ENCODE measurements at regions not wholly inside any gene's neighbourhood (a gene's known extent, or its start where the extent isn't known, plus 50 kb on each side); places are given as distances from the start of the nearest gene placed in this dataset.
"Not testable (repeated sequence)": the region's sequence is repeated elsewhere in the genome, so short reads cannot be mapped to it uniquely, and the experiment has no call there.

DNA sequence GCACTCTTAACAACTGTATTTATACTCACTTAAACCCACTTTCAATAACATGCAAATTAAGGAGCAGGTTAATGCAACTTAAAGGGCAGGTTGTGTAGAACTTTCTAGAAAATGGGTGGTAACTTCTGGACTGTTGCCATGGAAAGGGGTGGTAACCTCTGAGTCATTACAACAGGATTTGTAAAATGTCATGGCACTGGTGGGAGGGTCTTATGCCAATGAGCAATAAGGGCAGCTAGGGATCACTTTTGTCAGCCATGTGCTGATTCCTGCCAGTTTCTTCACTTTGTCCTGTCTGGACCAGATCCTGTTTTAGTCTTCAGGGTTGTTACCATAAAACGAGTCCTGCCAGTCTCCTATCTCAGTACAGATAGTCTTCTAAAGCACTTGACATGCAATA is 560.5 kb upstream of the PTCHD4 start:
- no peak for ATAC-seq
- POLR2A ChIA-PET: no interaction called here
- Mint-ChIP-seq H3K27ac (no peak overlapping the region), H3K9me3 (ENCODE audit: low read depth) (no peaks in the 10 kb centered on the region), H3K4me3 (no peak overlapping the region), H3K4me1 (no peaks in the 10 kb centered on the region), H3K36me3 (ENCODE audit: low read depth) (no peaks in the 10 kb centered on the region), H3K27me3 (no peaks in the 10 kb centered on the region)
- intact Hi-C loops (cut with DNase I, micrococcal nuclease): no loop called here
- CTCF ChIA-PET: no interaction called here
- no peak for DNase-seq

DNA sequence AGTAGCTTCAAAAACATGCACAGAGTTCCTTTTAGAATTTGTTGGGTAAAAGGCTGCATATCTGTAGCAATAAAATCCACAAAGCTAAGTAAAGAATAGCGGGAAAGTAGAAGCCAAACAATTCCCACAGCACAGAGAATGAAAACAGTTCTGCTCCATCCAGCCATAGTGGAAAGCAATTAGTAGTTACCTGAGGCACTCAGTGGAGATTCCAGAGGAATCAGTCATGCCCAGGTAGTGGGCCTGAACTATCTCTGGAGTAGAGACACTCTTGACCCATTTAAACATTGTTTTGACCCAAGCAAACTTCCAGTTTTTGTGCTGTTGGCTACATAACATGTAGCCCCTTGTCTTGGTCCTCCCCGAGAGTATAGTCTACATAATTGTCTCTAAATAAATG is 559.5 kb upstream of the PTCHD4 start:
- no peaks in the 10 kb centered on the region for H3K9me3 Mint-ChIP-seq (ENCODE audit: low read depth)
- DNase-seq: no peak
- ChIA-PET POLR2A (no interaction called here), CTCF (no interaction called here)
- no peaks in the 10 kb centered on the region for H3K4me1 Mint-ChIP-seq
- intact Hi-C loops (cut with DNase I, micrococcal nuclease): no loop called here
- no peak overlapping the region for H3K4me3 Mint-ChIP-seq
- H3K27me3 Mint-ChIP-seq: no peaks in the 10 kb centered on the region
- H3K27ac Mint-ChIP-seq: no peak overlapping the region
- ATAC-seq: no peak
- no peaks in the 10 kb centered on the region for H3K36me3 Mint-ChIP-seq (ENCODE audit: low read depth)

DNA sequence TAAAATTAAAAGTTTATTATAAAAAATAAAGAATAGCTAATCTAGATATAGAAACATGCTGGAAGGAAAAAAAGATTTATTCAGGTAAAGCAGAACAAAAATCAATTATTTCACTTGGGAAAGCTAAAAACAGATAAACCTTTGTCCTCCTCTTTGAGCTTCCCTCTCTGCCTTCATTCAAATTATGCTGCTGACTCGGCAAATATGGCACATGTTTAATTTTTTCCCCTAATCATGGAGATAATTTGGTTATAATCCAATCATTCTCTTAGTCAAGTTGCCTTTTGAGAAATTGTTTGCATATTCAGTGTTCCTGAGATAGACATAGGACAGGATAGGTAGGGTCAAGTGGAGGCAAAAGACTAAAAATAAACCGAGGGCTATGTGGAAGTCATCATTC is 556.8 kb upstream of the PTCHD4 start:
- intact Hi-C loops (cut with DNase I, micrococcal nuclease): no loop called here
- DNase-seq (no peak), ATAC-seq (no peak)
- ChIA-PET POLR2A (no interaction called here), CTCF (no interaction called here)
- no peak overlapping the region for H3K27ac Mint-ChIP-seq
- H3K9me3 Mint-ChIP-seq (ENCODE audit: low read depth): no peaks in the 10 kb centered on the region
- H3K27me3 Mint-ChIP-seq: no peaks in the 10 kb centered on the region
- no peak overlapping the region for H3K4me3 Mint-ChIP-seq
- H3K36me3 Mint-ChIP-seq (ENCODE audit: low read depth): no peaks in the 10 kb centered on the region
- H3K4me1 Mint-ChIP-seq: no peaks in the 10 kb centered on the region

DNA sequence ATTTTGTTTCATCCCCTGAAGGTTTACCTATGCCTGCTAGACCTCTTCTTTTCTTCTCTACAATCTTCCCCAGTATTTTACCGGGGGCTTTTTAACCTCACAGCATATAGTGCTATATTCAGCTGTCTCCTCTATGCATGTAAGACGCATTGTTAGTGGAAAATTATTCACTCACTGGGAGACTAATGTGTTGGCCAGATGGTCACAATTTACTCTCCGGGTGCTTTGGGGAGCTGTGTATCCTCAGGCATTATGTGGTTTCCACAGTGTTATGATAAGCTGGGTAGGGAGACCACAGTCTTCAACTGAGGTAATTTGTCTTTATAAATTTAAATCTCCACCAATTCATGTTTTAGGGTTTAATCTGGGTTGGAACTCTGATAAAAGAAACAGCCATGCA is 553.8 kb upstream of the PTCHD4 start:
- ATAC-seq (no peak), DNase-seq (no peak)
- Mint-ChIP-seq H3K9me3 (ENCODE audit: low read depth) (no peaks in the 10 kb centered on the region), H3K27me3 (no peaks in the 10 kb centered on the region), H3K4me1 (no peaks in the 10 kb centered on the region), H3K36me3 (ENCODE audit: low read depth) (no peaks in the 10 kb centered on the region), H3K4me3 (no peak overlapping the region), H3K27ac (no peak overlapping the region)
- intact Hi-C loops (cut with DNase I, micrococcal nuclease): no loop called here
- ChIA-PET POLR2A (no interaction called here), CTCF (no interaction called here)

DNA sequence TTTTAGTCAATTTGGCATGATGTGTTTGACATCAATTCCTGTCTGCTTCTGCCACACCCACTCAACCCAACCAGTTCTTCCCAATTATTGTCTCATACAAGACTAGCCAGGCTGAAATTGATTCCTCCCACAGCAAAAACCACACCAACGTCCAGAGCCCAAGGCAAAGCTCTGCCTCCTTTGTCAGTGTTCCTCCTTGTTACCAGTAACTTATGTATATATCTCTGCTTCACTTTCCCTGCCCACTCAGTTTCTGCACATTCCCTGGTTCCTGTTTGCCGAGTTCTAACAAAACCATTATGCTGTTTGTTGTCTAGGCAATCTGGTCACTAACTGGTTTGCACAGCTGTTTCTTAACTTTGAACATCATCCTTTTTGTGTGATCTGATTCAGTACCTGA is 547.9 kb upstream of the PTCHD4 start:
- Mint-ChIP-seq H3K4me1 (no peaks in the 10 kb centered on the region), H3K27me3 (no peaks in the 10 kb centered on the region), H3K4me3 (no peak overlapping the region), H3K9me3 (ENCODE audit: low read depth) (peaks cover 4% of the 10 kb centered on the region), H3K27ac (no peak overlapping the region), H3K36me3 (ENCODE audit: low read depth) (no peaks in the 10 kb centered on the region)
- DNase-seq (no peak), ATAC-seq (no peak)
- POLR2A ChIA-PET: no interaction called here
- CTCF ChIA-PET: no interaction called here
- intact Hi-C loops (cut with DNase I, micrococcal nuclease): no loop called here

DNA sequence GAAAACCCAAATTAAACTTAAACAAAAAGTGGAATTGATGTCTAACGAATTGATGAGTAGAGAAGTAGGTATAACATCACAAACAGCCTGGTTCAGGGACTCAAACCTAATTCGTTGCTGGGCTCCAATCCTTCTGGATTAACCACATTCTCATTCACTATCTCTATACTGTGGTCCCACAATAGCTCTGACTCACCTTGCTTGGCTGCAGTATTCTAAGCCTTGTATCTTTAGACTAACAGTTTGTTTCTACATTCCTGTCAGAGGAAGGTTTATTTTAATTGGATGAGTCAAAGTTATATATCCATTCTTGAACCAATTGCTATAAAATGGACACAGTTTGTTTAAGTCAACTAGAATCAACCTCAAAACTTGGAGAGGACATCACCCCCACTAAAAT is 530.5 kb upstream of the PTCHD4 start:
- DNase-seq (no peak), ATAC-seq (no peak)
- Mint-ChIP-seq H3K36me3 (ENCODE audit: low read depth) (no peaks in the 10 kb centered on the region), H3K9me3 (ENCODE audit: low read depth) (peaks cover 13% of the 10 kb centered on the region), H3K27me3 (no peaks in the 10 kb centered on the region), H3K27ac (no peak overlapping the region), H3K4me3 (no peak overlapping the region), H3K4me1 (no peaks in the 10 kb centered on the region)
- ChIA-PET POLR2A (no interaction called here), CTCF (no interaction called here)
- intact Hi-C loops (cut with DNase I, micrococcal nuclease): no loop called here

DNA sequence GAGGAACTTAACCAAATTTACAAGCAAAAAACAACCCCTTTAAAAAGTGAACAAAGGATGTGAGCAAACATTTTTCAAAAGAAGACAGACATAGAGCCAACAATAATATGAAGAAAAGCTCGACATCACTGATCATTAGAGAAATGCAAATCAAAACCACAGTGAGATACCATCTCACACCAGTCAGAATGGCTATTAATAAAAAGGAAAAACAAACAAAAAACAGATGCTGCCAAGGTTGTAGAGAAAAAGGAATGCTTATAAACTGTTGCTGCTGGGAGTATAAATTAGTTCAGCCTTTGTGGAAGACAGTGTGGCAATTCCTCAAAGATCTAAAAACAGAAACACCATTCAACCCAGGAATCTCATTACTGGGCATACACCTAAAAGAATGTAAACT is 527.8 kb upstream of the PTCHD4 start:
- H3K27ac Mint-ChIP-seq: not testable (repeated sequence)

DNA sequence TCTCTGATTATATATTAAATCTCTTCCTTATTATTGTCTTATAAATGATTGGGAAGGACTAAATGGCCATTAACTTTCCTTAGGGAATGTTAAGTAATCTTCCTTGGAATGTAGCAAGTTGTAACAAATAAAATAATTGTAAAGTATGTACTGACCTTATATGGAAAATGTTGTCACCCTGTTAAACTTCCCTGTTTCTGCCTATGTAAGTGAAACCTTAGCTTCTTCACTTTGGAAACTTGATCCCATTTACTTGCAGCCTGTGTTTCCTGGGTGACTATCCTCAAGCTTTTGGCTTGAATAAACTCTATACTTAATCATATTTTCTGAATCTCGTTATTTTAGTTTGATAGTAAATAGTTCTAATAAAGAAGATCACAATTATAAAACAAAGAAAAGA is 519.5 kb upstream of the PTCHD4 start:
- intact Hi-C loops (cut with DNase I, micrococcal nuclease): no loop called here
- Mint-ChIP-seq H3K27me3 (no peaks in the 10 kb centered on the region), H3K4me3 (no peak overlapping the region), H3K4me1 (no peaks in the 10 kb centered on the region), H3K27ac (no peak overlapping the region), H3K9me3 (ENCODE audit: low read depth) (no peaks in the 10 kb centered on the region), H3K36me3 (ENCODE audit: low read depth) (no peaks in the 10 kb centered on the region)
- ATAC-seq (no peak), DNase-seq (no peak)
- ChIA-PET POLR2A (no interaction called here), CTCF (no interaction called here)

More for the DNA sequence above, 527.8 kb upstream of the PTCHD4 start:
- ATAC-seq; DNase-seq; POLR2A ChIA-PET; H3K4me3 Mint-ChIP-seq; H3K4me1 Mint-ChIP-seq; intact Hi-C loops (cut with DNase I, micrococcal nuclease); CTCF ChIA-PET; H3K27me3 Mint-ChIP-seq; H3K36me3 Mint-ChIP-seq (ENCODE audit: low read depth): not testable (repeated sequence)
- H3K9me3 Mint-ChIP-seq (ENCODE audit: low read depth): peaks cover 13% of the 10 kb centered on the region

DNA sequence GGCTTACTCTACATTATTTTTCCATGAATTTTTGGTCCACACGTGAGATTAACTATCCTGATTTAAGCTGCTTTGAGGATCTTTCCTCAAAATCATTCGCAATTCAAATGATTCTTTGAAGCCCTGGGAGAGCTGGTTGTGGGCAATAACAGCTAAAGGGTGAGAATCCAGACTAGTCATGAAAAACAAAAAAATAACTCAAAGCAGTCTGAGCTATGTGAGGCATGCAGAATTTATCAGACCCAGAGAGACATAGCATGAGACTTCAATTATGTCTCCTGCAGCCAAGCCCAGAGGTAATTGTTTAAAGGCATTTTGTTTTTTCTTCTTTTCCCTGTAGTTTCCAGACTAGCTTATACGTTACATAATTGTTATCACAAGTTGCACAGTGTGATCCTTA is 517.3 kb upstream of the PTCHD4 start:
- H3K9me3 Mint-ChIP-seq (ENCODE audit: low read depth): peaks cover 3% of the 10 kb centered on the region
- H3K27me3 Mint-ChIP-seq: no peaks in the 10 kb centered on the region
- no peak overlapping the region for H3K27ac Mint-ChIP-seq
- DNase-seq: no peak
- H3K36me3 Mint-ChIP-seq (ENCODE audit: low read depth): no peaks in the 10 kb centered on the region
- POLR2A ChIA-PET: no interaction called here
- CTCF ChIA-PET: no interaction called here
- ATAC-seq: no peak
- H3K4me1 Mint-ChIP-seq: no peaks in the 10 kb centered on the region
- H3K4me3 Mint-ChIP-seq: no peak overlapping the region
- intact Hi-C loops (cut with DNase I, micrococcal nuclease): no loop called here

DNA sequence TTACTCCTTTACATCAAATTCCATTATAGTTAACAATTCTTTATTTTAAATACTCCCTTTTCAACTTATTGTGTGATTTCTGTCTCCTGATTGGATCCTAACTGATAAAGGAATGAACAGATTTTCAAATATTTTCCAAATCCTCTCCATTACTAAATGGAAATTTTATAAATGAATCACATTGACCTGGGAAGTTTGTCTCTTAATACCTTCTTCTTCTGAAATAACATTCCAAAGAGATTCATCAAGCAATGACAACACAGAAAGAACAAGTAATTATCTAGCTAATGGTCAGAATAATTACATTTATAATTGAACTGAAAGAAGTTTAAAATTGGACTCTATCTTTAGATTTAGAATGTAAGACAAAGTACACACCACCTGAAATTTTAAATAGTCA is 515.4 kb upstream of the PTCHD4 start:
- Mint-ChIP-seq H3K9me3 (ENCODE audit: low read depth) (peaks cover 3% of the 10 kb centered on the region), H3K27ac (no peak overlapping the region), H3K4me3 (no peak overlapping the region), H3K27me3 (no peaks in the 10 kb centered on the region), H3K4me1 (no peaks in the 10 kb centered on the region), H3K36me3 (ENCODE audit: low read depth) (no peaks in the 10 kb centered on the region)
- ATAC-seq (no peak), DNase-seq (no peak)
- intact Hi-C loops (cut with DNase I, micrococcal nuclease): no loop called here
- POLR2A ChIA-PET: no interaction called here
- CTCF ChIA-PET: no interaction called here

DNA sequence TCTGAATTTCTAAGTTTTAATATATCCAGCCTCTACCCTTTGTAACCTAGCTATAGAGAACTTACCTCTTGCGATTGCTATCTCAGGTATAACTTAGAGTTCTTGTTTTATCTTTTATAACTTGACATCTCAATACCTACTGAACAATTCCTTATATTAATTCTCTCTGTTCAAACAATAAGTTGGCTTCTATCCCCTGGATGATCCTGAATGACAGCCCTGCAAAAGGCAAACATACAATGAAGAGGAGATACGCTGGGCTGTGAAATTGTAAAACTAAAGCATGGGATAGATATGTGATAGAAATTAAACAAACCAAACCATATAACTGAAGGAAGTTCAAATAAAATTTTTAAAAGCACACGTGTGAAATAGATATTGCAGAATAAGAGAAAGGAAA is 513.6 kb upstream of the PTCHD4 start:
- peaks cover 3% of the 10 kb centered on the region for H3K9me3 Mint-ChIP-seq (ENCODE audit: low read depth)
- CTCF ChIA-PET: no interaction called here
- no peak for DNase-seq
- intact Hi-C loops (cut with DNase I, micrococcal nuclease): no loop called here
- H3K27me3 Mint-ChIP-seq: no peaks in the 10 kb centered on the region
- H3K27ac Mint-ChIP-seq: no peak overlapping the region
- POLR2A ChIA-PET: no interaction called here
- no peaks in the 10 kb centered on the region for H3K4me1 Mint-ChIP-seq
- H3K4me3 Mint-ChIP-seq: no peak overlapping the region
- H3K36me3 Mint-ChIP-seq (ENCODE audit: low read depth): no peaks in the 10 kb centered on the region
- ATAC-seq: no peak

DNA sequence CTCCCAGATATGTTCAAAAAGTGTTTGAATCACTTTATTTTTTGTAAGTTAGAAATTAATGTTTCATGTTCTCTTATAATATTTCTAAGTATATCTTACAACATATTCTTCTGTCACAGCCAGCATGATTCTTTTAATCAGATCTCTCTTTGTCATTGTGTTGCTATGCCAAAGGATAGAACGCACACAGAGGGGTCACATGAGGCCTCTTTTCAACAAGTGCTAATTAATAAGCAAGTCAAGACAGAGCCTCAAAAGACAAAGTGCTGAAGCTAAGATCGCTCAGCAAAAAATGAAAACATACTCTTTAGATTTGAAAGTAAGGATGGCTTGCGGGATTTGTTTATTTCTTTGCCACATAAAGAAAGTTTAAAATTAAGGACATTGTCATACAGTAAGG is 508.8 kb upstream of the PTCHD4 start:
- ATAC-seq (no peak), DNase-seq (no peak)
- Mint-ChIP-seq H3K36me3 (ENCODE audit: low read depth) (no peaks in the 10 kb centered on the region), H3K27ac (no peak overlapping the region), H3K4me1 (no peaks in the 10 kb centered on the region), H3K4me3 (no peak overlapping the region), H3K27me3 (no peaks in the 10 kb centered on the region), H3K9me3 (ENCODE audit: low read depth) (peaks cover 2% of the 10 kb centered on the region)
- ChIA-PET POLR2A (no interaction called here), CTCF (no interaction called here)
- intact Hi-C loops (cut with DNase I, micrococcal nuclease): no loop called here

DNA sequence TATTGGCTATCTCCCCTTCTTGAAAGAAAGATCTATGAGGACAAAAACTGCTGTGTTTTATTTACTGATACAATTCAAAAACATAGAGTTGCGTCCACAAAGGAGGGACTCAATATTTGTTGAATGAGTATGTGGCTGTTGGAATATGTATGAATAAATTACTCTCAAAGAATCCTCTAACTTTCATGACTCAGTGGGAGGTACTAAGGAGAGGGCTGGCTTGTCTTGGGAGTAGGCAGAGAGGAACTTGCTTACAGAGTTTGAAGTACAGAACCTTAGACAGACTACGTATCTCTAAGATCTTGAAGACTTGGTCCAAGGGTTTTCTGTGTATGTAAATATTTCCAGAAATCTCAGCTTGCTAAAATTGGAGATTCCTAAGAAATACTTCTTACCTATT is 504.0 kb upstream of the PTCHD4 start:
- H3K9me3 Mint-ChIP-seq (ENCODE audit: low read depth): peaks cover 4% of the 10 kb centered on the region
- H3K27me3 Mint-ChIP-seq: no peaks in the 10 kb centered on the region
- DNase-seq (no peak), ATAC-seq (no peak)
- no peak overlapping the region for H3K4me3 Mint-ChIP-seq
- ChIA-PET CTCF (no interaction called here), POLR2A (no interaction called here)
- no peak overlapping the region for H3K27ac Mint-ChIP-seq
- intact Hi-C loops (cut with DNase I, micrococcal nuclease): no loop called here
- no peaks in the 10 kb centered on the region for H3K36me3 Mint-ChIP-seq (ENCODE audit: low read depth)
- no peaks in the 10 kb centered on the region for H3K4me1 Mint-ChIP-seq

Measured in activated CD4-positive, alpha-beta T cell treated with anti-CD3 and anti-CD28 coated beads for 36 hours (primary cell).